ENCODE measurements at regions not wholly inside any gene's neighbourhood (a gene's known extent, or its start where the extent isn't known, plus 50 kb on each side); places are given as distances from the start of the nearest gene placed in this dataset.

DNA sequence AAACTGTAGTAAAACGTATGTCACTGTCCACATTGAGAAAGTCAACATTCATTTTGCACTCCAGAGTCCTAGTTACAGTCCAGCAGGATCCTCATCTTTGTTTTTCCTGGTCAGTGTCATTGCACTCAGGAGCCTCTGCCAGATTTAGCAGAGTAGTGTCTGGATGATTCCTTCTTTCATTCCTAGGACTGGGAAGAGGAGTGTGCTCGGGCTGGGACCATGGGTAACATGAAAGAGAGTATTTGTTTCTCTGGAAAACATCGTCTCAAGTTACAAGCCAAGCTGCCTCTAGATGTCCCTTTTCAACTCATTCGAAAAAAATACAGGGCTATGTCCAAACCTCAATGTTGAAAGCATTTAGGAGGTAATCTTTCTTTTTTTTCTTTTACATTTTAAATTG, 69.9 kb upstream of the TNIP3 start:
- no peak for TF ChIP-seq ELF4 (IDR thresholded peaks at IDR 0.05)
- no peak for TF ChIP-seq ZNF384 (IDR thresholded peaks at IDR 0.05)
- TF ChIP-seq NFRKB (IDR thresholded peaks at IDR 0.05), result no peak
- TF ChIP-seq FOXA1 (IDR thresholded peaks at IDR 0.05), result no peak
- no peak for TF ChIP-seq ARNT (IDR thresholded peaks at IDR 0.05)
- no peak for TF ChIP-seq HDGF (IDR thresholded peaks at IDR 0.05; ENCODE audit: borderline replicate concordance)
- no peak for TF ChIP-seq BHLHE40 (IDR thresholded peaks at IDR 0.05; ENCODE audit: borderline replicate concordance)
- no peak for TF ChIP-seq LEF1 (IDR thresholded peaks at IDR 0.05; ENCODE audit: borderline replicate concordance)
- TF ChIP-seq L3MBTL2 (conservative IDR thresholded peaks at IDR 0.05), result no peak
- TF ChIP-seq, protein P1, sequence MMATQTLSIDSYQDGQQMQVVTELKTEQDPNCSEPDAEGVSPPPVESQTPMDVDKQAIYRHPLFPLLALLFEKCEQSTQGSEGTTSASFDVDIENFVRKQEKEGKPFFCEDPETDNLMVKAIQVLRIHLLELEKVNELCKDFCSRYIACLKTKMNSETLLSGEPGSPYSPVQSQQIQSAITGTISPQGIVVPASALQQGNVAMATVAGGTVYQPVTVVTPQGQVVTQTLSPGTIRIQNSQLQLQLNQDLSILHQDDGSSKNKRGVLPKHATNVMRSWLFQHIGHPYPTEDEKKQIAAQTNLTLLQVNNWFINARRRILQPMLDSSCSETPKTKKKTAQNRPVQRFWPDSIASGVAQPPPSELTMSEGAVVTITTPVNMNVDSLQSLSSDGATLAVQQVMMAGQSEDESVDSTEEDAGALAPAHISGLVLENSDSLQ (IDR thresholded peaks at IDR 0.05), result no peak
- TF ChIP-seq TARDBP (IDR thresholded peaks at IDR 0.05), result no peak
- TF ChIP-seq SUZ12 (IDR thresholded peaks at IDR 0.05), result no peak
- no peak for TF ChIP-seq FOXK2 (IDR thresholded peaks at IDR 0.05)
- ChIA-PET CTCF (no interaction called here), POLR2A (no interaction called here)
- no peak for DNase-seq (ENCODE audit: extremely low spot score)

DNA sequence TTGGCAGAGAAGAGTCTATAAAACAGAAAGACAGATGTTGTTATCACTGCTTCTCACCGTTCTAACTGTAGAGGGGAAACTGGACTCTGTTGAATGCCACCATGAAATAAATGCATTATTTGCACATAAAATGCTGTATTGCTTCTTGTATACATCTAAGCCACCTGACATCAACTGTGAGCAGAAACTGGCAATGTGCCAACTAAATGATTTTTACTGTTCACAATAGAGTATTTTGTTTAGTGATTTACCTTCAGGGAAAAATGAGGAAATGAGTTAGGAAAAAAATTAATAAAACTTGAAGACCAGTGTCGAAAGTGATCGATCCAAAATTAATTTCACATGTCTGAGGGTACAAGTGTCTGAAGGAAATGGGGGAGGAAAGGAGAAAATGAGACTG, 65.9 kb upstream of the TNIP3 start:
- DNase-seq (ENCODE audit: extremely low spot score), result no peak
- POLR2A ChIA-PET, result no interaction called here
- CTCF ChIA-PET, result no interaction called here
- TF ChIP-seq SUZ12 (IDR thresholded peaks at IDR 0.05) (no peak), HDGF (IDR thresholded peaks at IDR 0.05; ENCODE audit: borderline replicate concordance) (no peak), FOXA1 (IDR thresholded peaks at IDR 0.05) (no peak), BHLHE40 (IDR thresholded peaks at IDR 0.05; ENCODE audit: borderline replicate concordance) (no peak), CTBP1 (IDR thresholded peaks at IDR 0.05; ENCODE audit: borderline replicate concordance) (no peak)

DNA sequence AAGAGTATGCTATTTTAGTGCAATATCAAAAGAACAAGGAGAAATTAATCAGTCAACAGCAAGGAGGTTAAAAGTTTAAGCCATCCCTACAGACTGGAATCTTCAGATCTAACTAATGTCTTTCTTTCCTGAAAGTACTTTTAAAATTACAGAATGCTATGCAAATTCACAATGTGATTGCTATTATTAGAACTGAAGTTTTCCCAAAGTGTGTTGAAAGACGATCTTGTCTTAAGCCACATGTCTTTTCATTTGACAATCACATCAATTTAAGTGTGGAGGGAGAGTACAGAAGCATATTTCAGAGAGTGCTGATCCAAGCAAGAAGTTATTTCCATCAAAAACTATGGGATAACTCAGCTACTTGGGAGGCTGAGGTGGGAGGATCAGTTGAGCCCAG, 64.7 kb upstream of the TNIP3 start:
- no peak for DNase-seq (ENCODE audit: extremely low spot score)
- POLR2A ChIA-PET, result no interaction called here
- TF ChIP-seq BHLHE40 (IDR thresholded peaks at IDR 0.05; ENCODE audit: borderline replicate concordance), result no peak
- no peak for TF ChIP-seq SUZ12 (IDR thresholded peaks at IDR 0.05)
- no peak for TF ChIP-seq SP1 (IDR thresholded peaks at IDR 0.05)
- no peak for TF ChIP-seq LEF1 (IDR thresholded peaks at IDR 0.05; ENCODE audit: borderline replicate concordance)
- no peak for TF ChIP-seq L3MBTL2 (conservative IDR thresholded peaks at IDR 0.05)
- TF ChIP-seq FOXM1 (IDR thresholded peaks at IDR 0.05; ENCODE audit: borderline replicate concordance), result no peak
- TF ChIP-seq HDGF (IDR thresholded peaks at IDR 0.05; ENCODE audit: borderline replicate concordance), result no peak
- no peak for TF ChIP-seq ELF4 (IDR thresholded peaks at IDR 0.05)
- no peak for TF ChIP-seq NFRKB (IDR thresholded peaks at IDR 0.05)
- TF ChIP-seq TARDBP (IDR thresholded peaks at IDR 0.05), result no peak
- CTCF ChIA-PET, result interaction anchor here (0.6 kb wide), 1 partner anchor 126 kb away, joined by 3 read pairs; no protein-coding TSS in a partner anchor

DNA sequence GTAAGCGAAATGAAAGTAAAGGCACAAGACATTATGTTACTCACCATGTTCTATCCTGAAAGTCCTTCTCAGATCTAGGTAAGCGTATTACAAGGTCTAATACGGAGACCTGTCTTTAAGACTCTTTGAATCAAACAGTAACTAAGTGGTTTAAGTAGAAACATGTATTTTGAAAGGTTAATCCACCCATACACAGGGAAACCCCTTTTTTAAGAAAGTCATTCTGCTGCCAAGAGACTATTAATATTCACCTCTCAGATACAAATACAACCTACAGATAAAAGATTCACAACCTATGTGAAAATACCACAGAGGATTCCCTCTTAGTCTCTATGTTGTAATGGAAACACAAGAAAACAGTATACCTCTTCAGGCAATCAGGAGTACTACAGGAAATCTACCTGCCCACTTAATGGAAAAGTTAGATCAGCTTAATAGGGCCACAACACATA, 63.2 kb upstream of the TNIP3 start:
- ChIA-PET CTCF (no interaction called here), POLR2A (no interaction called here)
- TF ChIP-seq L3MBTL2 (conservative IDR thresholded peaks at IDR 0.05) (no peak), LEF1 (IDR thresholded peaks at IDR 0.05; ENCODE audit: borderline replicate concordance) (no peak), TARDBP (IDR thresholded peaks at IDR 0.05) (no peak), ARNT (IDR thresholded peaks at IDR 0.05) (no peak), FOXM1 (IDR thresholded peaks at IDR 0.05; ENCODE audit: borderline replicate concordance) (no peak), FOXK2 (IDR thresholded peaks at IDR 0.05) (no peak), FOXA1 (IDR thresholded peaks at IDR 0.05) (no peak), SP1 (IDR thresholded peaks at IDR 0.05) (no peak), ZNF384 (IDR thresholded peaks at IDR 0.05) (no peak), ELF4 (IDR thresholded peaks at IDR 0.05) (no peak), NFRKB (IDR thresholded peaks at IDR 0.05) (no peak), SUZ12 (IDR thresholded peaks at IDR 0.05) (no peak), HDGF (IDR thresholded peaks at IDR 0.05; ENCODE audit: borderline replicate concordance) (no peak)
- TF ChIP-seq, protein P1 (IDR thresholded peaks at IDR 0.05), result no peak
- DNase-seq (ENCODE audit: extremely low spot score), result no peak

DNA sequence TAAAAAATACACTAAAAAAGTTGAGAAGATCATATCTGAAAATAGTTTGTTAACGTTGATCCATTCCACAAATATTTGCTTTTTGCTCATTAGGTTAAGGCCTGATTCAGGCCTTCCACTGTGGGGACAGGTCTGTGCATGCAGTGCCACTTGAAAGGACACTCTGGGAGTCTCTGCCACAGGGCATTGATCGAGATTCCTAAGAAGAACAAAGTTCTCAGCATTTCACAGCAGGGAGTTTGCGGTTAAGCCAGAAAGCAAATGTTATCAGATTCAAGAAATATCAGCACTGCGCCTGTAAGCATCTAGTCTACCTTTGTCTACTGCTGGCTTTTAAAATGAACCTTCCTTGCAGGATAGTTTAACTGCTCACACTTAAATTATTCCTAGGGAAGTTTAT, 62.2 kb upstream of the TNIP3 start:
- CTCF ChIA-PET, result no interaction called here
- peak; percentile 14 for DNase-seq (ENCODE audit: extremely low spot score)
- TF ChIP-seq SP1 (IDR thresholded peaks at IDR 0.05), result no peak
- TF ChIP-seq, protein P1 (IDR thresholded peaks at IDR 0.05), result no peak
- TF ChIP-seq CTBP1 (IDR thresholded peaks at IDR 0.05; ENCODE audit: borderline replicate concordance), result no peak
- TF ChIP-seq ZNF384 (IDR thresholded peaks at IDR 0.05), result no peak
- TF ChIP-seq HDGF (IDR thresholded peaks at IDR 0.05; ENCODE audit: borderline replicate concordance), result no peak
- no peak for TF ChIP-seq TARDBP (IDR thresholded peaks at IDR 0.05)
- no peak for TF ChIP-seq NFRKB (IDR thresholded peaks at IDR 0.05)
- no peak for TF ChIP-seq BHLHE40 (IDR thresholded peaks at IDR 0.05; ENCODE audit: borderline replicate concordance)
- TF ChIP-seq FOXA1 (IDR thresholded peaks at IDR 0.05), result no peak
- no peak for TF ChIP-seq L3MBTL2 (conservative IDR thresholded peaks at IDR 0.05)
- no peak for TF ChIP-seq ARNT (IDR thresholded peaks at IDR 0.05)
- TF ChIP-seq SUZ12 (IDR thresholded peaks at IDR 0.05), result no peak
- no peak for TF ChIP-seq FOXM1 (IDR thresholded peaks at IDR 0.05; ENCODE audit: borderline replicate concordance)
- no peak for TF ChIP-seq ELF4 (IDR thresholded peaks at IDR 0.05)
- TF ChIP-seq FOXK2 (IDR thresholded peaks at IDR 0.05), result no peak
- TF ChIP-seq LEF1 (IDR thresholded peaks at IDR 0.05; ENCODE audit: borderline replicate concordance), result no peak
- POLR2A ChIA-PET, result no interaction called here

DNA sequence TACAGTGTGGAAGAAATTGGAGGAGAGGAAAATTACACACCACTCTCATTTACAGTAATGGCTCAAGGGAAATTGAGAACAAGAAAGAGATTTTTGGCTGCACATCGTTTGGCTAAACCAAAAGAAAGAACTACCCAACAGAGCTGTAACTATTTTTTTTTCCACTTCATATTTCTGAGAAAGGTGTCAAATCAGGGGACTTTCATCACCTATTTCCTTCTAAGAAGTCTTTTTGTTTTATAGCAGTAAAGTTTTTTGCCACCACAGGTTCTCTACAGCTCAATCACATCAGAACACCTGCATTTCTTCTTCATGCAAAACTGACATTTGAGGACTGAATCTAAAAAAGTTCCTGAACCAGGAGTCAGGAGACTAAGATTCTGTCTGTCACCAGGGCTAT, 57.5 kb upstream of the TNIP3 start:
- DNase-seq (ENCODE audit: extremely low spot score), result no peak
- TF ChIP-seq ARNT (IDR thresholded peaks at IDR 0.05), result no peak
- TF ChIP-seq, protein P1 (IDR thresholded peaks at IDR 0.05), result no peak
- TF ChIP-seq FOXA1 (IDR thresholded peaks at IDR 0.05), result no peak
- TF ChIP-seq ELF4 (IDR thresholded peaks at IDR 0.05), result no peak
- TF ChIP-seq HDGF (IDR thresholded peaks at IDR 0.05; ENCODE audit: borderline replicate concordance), result no peak
- TF ChIP-seq L3MBTL2 (conservative IDR thresholded peaks at IDR 0.05), result no peak
- TF ChIP-seq FOXK2 (IDR thresholded peaks at IDR 0.05), result no peak
- no peak for TF ChIP-seq SUZ12 (IDR thresholded peaks at IDR 0.05)
- TF ChIP-seq SP1 (IDR thresholded peaks at IDR 0.05), result no peak
- TF ChIP-seq FOXM1 (IDR thresholded peaks at IDR 0.05; ENCODE audit: borderline replicate concordance), result no peak
- TF ChIP-seq LEF1 (IDR thresholded peaks at IDR 0.05; ENCODE audit: borderline replicate concordance), result no peak
- ChIA-PET CTCF (no interaction called here), POLR2A (no interaction called here)

Data from HEK293T (cell line).